Tibial nerve (tissue), 4 donors: ENCODE measurements at regions not wholly inside any gene's neighbourhood (a gene's known extent, or its start where the extent isn't known, plus 50 kb on each side); places are given as distances from the start of the nearest gene placed in this dataset.
A peak's percentile ranks its signal among the peaks of the same experiment; 100 is the strongest.
"Not testable (repeated sequence)": the region's sequence is repeated elsewhere in the genome, so short reads cannot be mapped to it uniquely, and the experiment has no call there.

Source experiments
- DNase-seq, 2 donors: peaks; one replicate each; pipeline ENCODE4 v3.0.0-alpha.2; 2019; ENCODE audit warnings: low spot score in 2 of 2
- H3K27ac ChIP-seq, 4 donors: fragments of 200-600 bp; sonication (generic) in 3 of 4; one replicate each; pipeline ENCODE4 v1.5.1; 2017 to 2019; ENCODE audit warnings: mild to moderate bottlenecking in 1 of 4
- H3K27me3 ChIP-seq, 2 donors: fragments of 200-600 bp; sonication (generic) in 1 of 2; one replicate each; pipeline versions ENCODE4 v1.5.1 to v1.6.0; 2017 to 2019
- H3K36me3 ChIP-seq, 3 donors: fragments of 200-600 bp; sonication (generic); one replicate each; pipeline ENCODE4 v1.5.1; 2018 to 2019
- H3K4me1 ChIP-seq, 4 donors: fragments of 200-600 bp; sonication (generic) in 3 of 4; one replicate each; pipeline ENCODE4 v1.5.1; 2017 to 2019
- H3K4me3 ChIP-seq, 4 donors: fragments of 200-600 bp; sonication (generic) in 3 of 4; one replicate each; pipeline ENCODE4 v1.5.1; 2017 to 2019; ENCODE audit warnings: mild to moderate bottlenecking in 1 of 4, moderate library complexity in 1 of 4
- H3K9me3 ChIP-seq, 4 donors: fragments of 200-600 bp; sonication (generic) in 3 of 4; one replicate each; pipeline ENCODE4 v1.5.1; 2017 to 2019
- EP300 ChIP-seq, 2 donors: sonication (generic); formaldehyde crosslinking; IDR thresholded peaks; one replicate each; pipeline ENCODE4 v1.6.1; 2017; ENCODE audit warnings: antibody characterized with exemption in 2 of 2, mild to moderate bottlenecking in 1 of 2
- POLR2A ChIP-seq, 2 donors: fragments of 450-650 bp; IDR thresholded peaks; one replicate each; pipeline ENCODE4 v1.6.1; 2017; ENCODE audit warnings: antibody characterized with exemption in 2 of 2, mild to moderate bottlenecking in 2 of 2, moderate library complexity in 2 of 2
- WGBS, 2 donors: methylation state at CpG; one replicate each; pipeline ENCODE4 v1.1.5; 2018; 5-methylcytosine and 5-hydroxymethylcytosine counted together
- TF ChIP-seq, protein P1 (sequence below), 5 experiments: fragments of 200-600 bp in 3 of 5; fragments of 450-650 bp in 2 of 5; sonication (generic) in 3 of 5; IDR thresholded peaks; one replicate each; pipeline ENCODE4 v1.5.1; 2016 to 2019; ENCODE audit warnings: antibody characterized with exemption in 5 of 5, mild to moderate bottlenecking in 3 of 5, moderate library complexity in 2 of 5

DNA sequence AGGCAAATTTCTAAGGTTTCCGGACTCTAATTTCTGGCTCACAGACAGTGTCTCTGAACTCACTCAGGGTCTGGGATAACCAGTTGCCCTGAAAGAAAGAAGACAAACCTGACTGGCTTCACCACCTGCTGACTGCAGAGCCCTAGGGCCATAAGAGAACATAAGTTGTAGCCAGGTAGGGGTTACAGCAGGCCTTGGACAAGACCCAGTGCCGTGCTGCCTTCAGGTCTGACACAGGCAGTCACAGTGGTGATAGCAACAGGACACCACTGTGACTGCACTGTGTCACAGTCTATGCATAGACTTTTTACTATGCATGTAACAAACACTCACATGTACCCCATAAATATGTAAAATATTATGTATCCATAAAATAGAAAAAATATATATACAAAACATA is 508.5 kb downstream of the PID1 start:
- DNase-seq, result no peak
- WGBS, 2 donors, result 78 to 87% methylated on average over 2 of the region's 2 CpGs
- H3K4me1 ChIP-seq, result no peaks in the 10 kb centered on the region
- H3K9me3 ChIP-seq, result no peaks in the 10 kb centered on the region
- H3K27me3 ChIP-seq, result no peaks in the 10 kb centered on the region
- no peaks in the 10 kb centered on the region for H3K36me3 ChIP-seq
- H3K27ac ChIP-seq, result no peak overlapping the region
- TF ChIP-seq EP300 (IDR thresholded peaks at IDR 0.05), result no peak
- TF ChIP-seq, protein P1, sequence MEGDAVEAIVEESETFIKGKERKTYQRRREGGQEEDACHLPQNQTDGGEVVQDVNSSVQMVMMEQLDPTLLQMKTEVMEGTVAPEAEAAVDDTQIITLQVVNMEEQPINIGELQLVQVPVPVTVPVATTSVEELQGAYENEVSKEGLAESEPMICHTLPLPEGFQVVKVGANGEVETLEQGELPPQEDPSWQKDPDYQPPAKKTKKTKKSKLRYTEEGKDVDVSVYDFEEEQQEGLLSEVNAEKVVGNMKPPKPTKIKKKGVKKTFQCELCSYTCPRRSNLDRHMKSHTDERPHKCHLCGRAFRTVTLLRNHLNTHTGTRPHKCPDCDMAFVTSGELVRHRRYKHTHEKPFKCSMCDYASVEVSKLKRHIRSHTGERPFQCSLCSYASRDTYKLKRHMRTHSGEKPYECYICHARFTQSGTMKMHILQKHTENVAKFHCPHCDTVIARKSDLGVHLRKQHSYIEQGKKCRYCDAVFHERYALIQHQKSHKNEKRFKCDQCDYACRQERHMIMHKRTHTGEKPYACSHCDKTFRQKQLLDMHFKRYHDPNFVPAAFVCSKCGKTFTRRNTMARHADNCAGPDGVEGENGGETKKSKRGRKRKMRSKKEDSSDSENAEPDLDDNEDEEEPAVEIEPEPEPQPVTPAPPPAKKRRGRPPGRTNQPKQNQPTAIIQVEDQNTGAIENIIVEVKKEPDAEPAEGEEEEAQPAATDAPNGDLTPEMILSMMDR (IDR thresholded peaks at IDR 0.05), result no peak
- TF ChIP-seq POLR2A (IDR thresholded peaks at IDR 0.05), result no peak
- no peak overlapping the region for H3K4me3 ChIP-seq

DNA sequence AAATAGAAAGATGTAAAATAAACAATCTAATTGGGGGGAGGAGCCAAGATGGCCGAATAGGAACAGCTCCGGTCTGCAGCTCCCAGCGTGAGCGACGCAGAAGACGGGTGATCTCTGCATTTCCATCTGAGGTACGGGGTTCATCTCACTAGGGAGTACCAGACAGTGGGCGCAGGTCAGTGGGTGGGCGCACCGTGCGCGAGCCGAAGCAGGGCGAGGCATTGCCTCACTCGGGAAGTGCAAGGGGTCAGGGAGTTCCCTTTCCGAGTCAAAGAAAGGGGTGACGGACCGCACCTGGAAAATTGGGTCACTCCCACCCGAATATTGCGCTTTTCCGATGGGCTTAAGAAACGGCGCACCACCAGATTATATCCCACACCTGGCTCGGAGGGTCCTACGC is 515.4 kb downstream of the PID1 start:
- H3K4me1 ChIP-seq, DNase-seq, H3K27me3 ChIP-seq, H3K36me3 ChIP-seq, H3K9me3 ChIP-seq, H3K4me3 ChIP-seq, H3K27ac ChIP-seq: not testable (repeated sequence)
- 96 to 98% methylated on average over 23 to 25 of the region's 25 CpGs for WGBS, 2 donors

DNA sequence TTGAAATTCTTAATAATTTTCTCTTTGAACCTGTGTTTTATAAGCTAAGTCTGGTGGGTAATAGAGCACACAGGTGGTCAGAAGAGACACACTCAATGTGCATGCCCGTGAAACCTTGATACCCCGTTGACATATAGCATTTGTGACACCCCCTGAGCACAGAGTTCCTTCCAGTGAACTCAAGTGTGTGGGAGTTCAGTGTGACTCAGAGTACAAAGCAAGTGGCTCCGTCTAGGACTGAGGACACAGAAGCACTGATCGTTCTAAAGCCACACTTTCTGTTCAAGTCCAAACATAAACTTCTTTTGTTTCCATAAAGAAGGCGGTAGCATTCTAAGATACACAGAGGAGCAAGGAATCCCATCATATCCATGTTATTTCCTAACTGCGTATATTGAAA is 523.6 kb downstream of the PID1 start:
- no peak for TF ChIP-seq POLR2A (IDR thresholded peaks at IDR 0.05)
- TF ChIP-seq EP300 (IDR thresholded peaks at IDR 0.05), result no peak
- TF ChIP-seq, protein P1 (IDR thresholded peaks at IDR 0.05), result no peak
- no peak for DNase-seq
- no peaks in the 10 kb centered on the region for H3K36me3 ChIP-seq
- H3K4me3 ChIP-seq, result no peak overlapping the region
- no peak overlapping the region for H3K27ac ChIP-seq
- no peaks in the 10 kb centered on the region for H3K4me1 ChIP-seq
- H3K9me3 ChIP-seq, result no peaks in the 10 kb centered on the region
- no peaks in the 10 kb centered on the region for H3K27me3 ChIP-seq
- 44 to 48% methylated on average over 6 of the region's 6 CpGs for WGBS, 2 donors

DNA sequence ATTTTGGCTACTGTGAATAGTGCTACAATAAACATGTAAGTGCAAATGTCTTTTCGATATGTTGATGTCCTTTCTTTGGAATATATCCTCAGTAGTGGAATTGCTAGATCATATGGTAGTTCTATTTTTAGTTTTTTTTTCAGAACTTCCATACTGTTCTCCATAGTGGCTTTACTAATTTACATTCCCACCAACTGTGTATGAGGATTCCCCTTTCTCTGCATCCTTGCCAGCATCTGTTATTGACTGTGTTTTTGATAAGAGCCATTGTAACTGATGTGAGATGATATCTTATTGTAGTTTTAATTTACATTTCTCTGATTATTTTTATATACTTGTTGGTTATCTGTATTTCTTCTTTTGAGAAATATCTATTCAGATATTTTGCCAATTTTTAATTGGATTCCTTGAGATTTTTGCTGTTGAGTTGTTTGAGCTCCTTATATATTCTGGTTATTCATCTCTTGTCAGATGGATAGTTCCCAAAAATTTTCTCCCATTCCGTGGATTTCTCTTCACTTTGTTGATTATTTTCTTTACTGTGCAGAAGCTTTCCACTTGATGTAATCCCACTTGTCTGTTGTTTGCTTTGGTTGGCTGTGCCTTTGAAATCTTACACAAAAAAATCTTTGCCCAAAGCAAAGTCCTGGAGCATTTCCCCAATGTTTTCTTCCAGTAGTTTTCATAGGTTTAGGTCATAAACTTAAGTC is 532.3 kb downstream of the PID1 start:
- WGBS, 2 donors, result 60 to 61% methylated on average over 2 of the region's 2 CpGs
- H3K4me1 ChIP-seq, result no peaks in the 10 kb centered on the region
- H3K36me3 ChIP-seq, result no peaks in the 10 kb centered on the region
- H3K27ac ChIP-seq, result no peak overlapping the region
- TF ChIP-seq, protein P1 (IDR thresholded peaks at IDR 0.05), result no peak
- TF ChIP-seq POLR2A (IDR thresholded peaks at IDR 0.05) (no peak), EP300 (IDR thresholded peaks at IDR 0.05) (no peak)
- H3K27me3 ChIP-seq, result no peaks in the 10 kb centered on the region
- DNase-seq, result no peak
- H3K4me3 ChIP-seq, result no peak overlapping the region
- no peaks in the 10 kb centered on the region for H3K9me3 ChIP-seq

DNA sequence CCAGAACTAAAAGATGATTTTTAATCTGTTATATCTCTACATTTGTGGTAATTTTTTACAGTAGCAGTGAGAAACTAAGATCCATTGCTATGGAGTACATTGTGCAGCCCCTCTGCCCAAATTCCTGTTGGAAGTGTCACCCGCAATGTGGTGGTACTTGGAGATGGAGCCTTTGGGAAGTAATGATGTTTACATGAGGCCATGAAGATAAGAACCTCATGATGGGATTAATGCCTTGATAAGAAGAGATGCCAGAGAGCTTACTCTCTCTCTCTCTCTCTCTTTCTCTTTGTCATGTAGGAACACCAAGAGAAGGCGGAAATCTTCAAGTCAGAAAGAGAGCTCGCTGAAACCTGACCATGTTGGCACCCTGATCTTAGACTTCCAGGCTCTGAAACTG is 535.4 kb downstream of the PID1 start:
- peaks cover 0 to 3% (median 0%) of the 10 kb centered on the region in 4 donors for H3K9me3 ChIP-seq
- 94 to 95% methylated on average over 3 of the region's 3 CpGs for WGBS, 2 donors
- no peak for DNase-seq
- no peak overlapping the region for H3K27ac ChIP-seq
- H3K36me3 ChIP-seq, result no peaks in the 10 kb centered on the region
- no peak overlapping the region for H3K4me3 ChIP-seq
- no peak for TF ChIP-seq POLR2A (IDR thresholded peaks at IDR 0.05)
- TF ChIP-seq, protein P1 (IDR thresholded peaks at IDR 0.05), result no peak
- TF ChIP-seq EP300 (IDR thresholded peaks at IDR 0.05), result no peak
- no peaks in the 10 kb centered on the region for H3K27me3 ChIP-seq
- H3K4me1 ChIP-seq, result peaks cover 0 to 5% (median 0%) of the 10 kb centered on the region in 4 donors

DNA sequence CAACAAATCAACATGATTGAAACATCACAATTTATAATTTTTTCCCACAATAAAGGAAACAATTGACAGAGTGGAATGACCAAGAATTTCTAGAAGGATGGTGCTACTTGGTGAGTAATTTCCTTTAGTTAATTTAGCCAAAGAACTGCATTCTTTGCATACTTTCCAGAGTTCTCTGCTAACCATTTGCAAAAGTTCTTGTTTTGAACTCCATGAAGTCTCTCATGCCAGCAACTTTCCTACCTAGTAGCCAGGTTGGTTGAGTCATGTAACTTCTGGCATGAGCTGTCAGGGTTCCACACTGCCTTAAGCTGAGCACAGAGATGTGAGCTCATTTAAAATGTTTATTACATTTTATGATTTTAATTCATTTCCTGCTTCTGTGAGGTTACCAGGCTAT is 539.6 kb downstream of the PID1 start:
- peak in 1 of 2 donors; percentile 30 for DNase-seq
- TF ChIP-seq POLR2A (IDR thresholded peaks at IDR 0.05), result no peak
- peak in 1 of 2 donors; percentile 52 for TF ChIP-seq EP300 (IDR thresholded peaks at IDR 0.05)
- TF ChIP-seq, protein P1 (IDR thresholded peaks at IDR 0.05), result no peak
- no peak overlapping the region for H3K27ac ChIP-seq

More for the DNA sequence above, 539.6 kb downstream of the PID1 start:
- Histone ChIP-seq H3K9me3 (peaks cover 0 to 6% (median 0%) of the 10 kb centered on the region in 4 donors), H3K27me3 (no peaks in the 10 kb centered on the region), H3K4me1 (peaks cover 0 to 5% (median 0%) of the 10 kb centered on the region in 4 donors), H3K36me3 (no peaks in the 10 kb centered on the region), H3K4me3 (no peak overlapping the region)
